GM23248 (cell line): ENCODE measurements at regions not wholly inside any gene's neighbourhood (a gene's known extent, or its start where the extent isn't known, plus 50 kb on each side); places are given as distances from the start of the nearest gene placed in this dataset.

Source experiments
- EZH2 ChIP-seq: fragments of 200-600 bp; sonication (generic); IDR thresholded peaks from 2 replicates; pipeline ENCODE4 v1.6.1; 2018; ENCODE audit warnings: antibody characterized with exemption, mild to moderate bottlenecking; ENCODE audit not compliant: insufficient read depth, poor library complexity, severe bottlenecking
- EZH2phosphoT487 ChIP-seq: fragments of 200-600 bp; sonication (generic); IDR thresholded peaks from 2 replicates; pipeline ENCODE4 v1.6.1; 2018; ENCODE audit warnings: antibody characterized with exemption, moderate library complexity, mild to moderate bottlenecking, low read depth; ENCODE audit not compliant: insufficient read depth

- TF ChIP-seq EZH2phosphoT487 (no peak), EZH2 (no peak)
Measured at GRCh38 chr5:179422908-179423481, 77.7 kb upstream of the ADAMTS2 start.
